Endothelial cell of umbilical vein (primary cell): ENCODE measurements at regions not wholly inside any gene's neighbourhood (a gene's known extent, or its start where the extent isn't known, plus 50 kb on each side); places are given as distances from the start of the nearest gene placed in this dataset.

ENCODE experiments used
- BruUV-seq: library from RNA; stranded (reverse); fragments of 400-500 nt; replicated peaks from 2 replicates; lab custom pipeline; 2021; lab: Mats Ljungman, UMichigan
- CTCF ChIA-PET: fragments of 300-600, 350-600 bp; sonication (Branson Sonifier 250); formaldehyde crosslinking; loops from one replicate; lab custom pipeline; 2021; ENCODE audit warnings: antibody characterized with exemption, inconsistent platforms; lab: Charles Lee
- POLR2A ChIA-PET: fragments of 300-600, 350-600 bp; sonication (Branson Sonifier 250); formaldehyde crosslinking; loops from one replicate; lab custom pipeline; 2021; ENCODE audit warnings: antibody characterized with exemption, inconsistent platforms; lab: Charles Lee
- DNase-seq: peaks from one replicate; pipeline ENCODE4 v3.0.0-alpha.2; 2011; ENCODE audit warnings: low read depth, low spot score
- FAIRE-seq: peaks from 2 replicates; lab custom pipeline; 2011; peaks lifted over from hg19 to GRCh38; lab: Jason Lieb, UNC
- H2AFZ ChIP-seq: 2 replicates; pipeline ENCODE4 v1.6.0; 2012; ENCODE audit warnings: low read depth, low read length, control low read depth, inconsistent platforms
- H3K27ac ChIP-seq: 2 replicates; pipeline ENCODE4 v1.5.1; 2011; ENCODE audit warnings: low read depth, mild to moderate bottlenecking, control low read depth, low read length, moderate library complexity; ENCODE audit not compliant: insufficient read depth
- H3K27me3 ChIP-seq, 2 experiments: 2 replicates each; pipeline versions ENCODE4 v1.6.0 to v1.6.1; 2011; ENCODE audit warnings: low read length in 2 of 2, mixed read lengths in 1 of 2; ENCODE audit not compliant: control insufficient read depth in 2 of 2, insufficient read depth in 2 of 2
- H3K36me3 ChIP-seq, 2 experiments: 2 replicates in 1 of 2; 3 replicates in 1 of 2; pipeline ENCODE4 v1.5.1; 2011; ENCODE audit warnings: low read length in 2 of 2, mild to moderate bottlenecking in 1 of 2, moderate library complexity in 1 of 2; ENCODE audit not compliant: control insufficient read depth in 2 of 2, insufficient read depth in 2 of 2; ENCODE audit errors: extremely low read depth in 1 of 2
- H3K4me1 ChIP-seq: 3 replicates; pipeline ENCODE4 v1.5.1; 2011; ENCODE audit warnings: mild to moderate bottlenecking, low read length; ENCODE audit not compliant: control insufficient read depth, insufficient read depth; ENCODE audit errors: extremely low read depth
- H3K4me2 ChIP-seq: 2 replicates; pipeline ENCODE4 v1.6.1; 2011; ENCODE audit warnings: low read length, control low read depth, mixed read lengths; ENCODE audit not compliant: insufficient read depth
- H3K4me3 ChIP-seq, 3 experiments: fragments of 200-600 bp in 1 of 3; sonication (generic), shearing (Covaris generic) in 1 of 3; replicated peaks in 1 of 3; 2 replicates each; pipeline ENCODE4 v1.5.1; 2011 to 2016; ENCODE audit warnings: control low read depth in 3 of 3, low read length in 3 of 3, mild to moderate bottlenecking in 2 of 3, inconsistent platforms in 1 of 3, low read depth in 1 of 3, moderate library complexity in 1 of 3; ENCODE audit not compliant: insufficient read depth in 1 of 3
- H3K79me2 ChIP-seq: 2 replicates; pipeline ENCODE4 v1.6.0; 2012; ENCODE audit warnings: low read length, inconsistent platforms; ENCODE audit not compliant: control insufficient read depth, insufficient read depth
- H3K9ac ChIP-seq: replicated peaks from 2 replicates; pipeline ENCODE3; 2011; ENCODE audit warnings: low read length, control low read depth; ENCODE audit not compliant: insufficient read depth; ENCODE audit errors: extremely low read depth
- H3K9me1 ChIP-seq: replicated peaks from 3 replicates; pipeline ENCODE4 v1.6.0; 2011; ENCODE audit warnings: mild to moderate bottlenecking, low read length; ENCODE audit not compliant: control insufficient read depth, insufficient read depth; ENCODE audit errors: extremely low read depth
- H3K9me3 ChIP-seq: replicated peaks from 2 replicates; pipeline ENCODE4 v1.5.1; 2012; ENCODE audit warnings: low read length, inconsistent platforms; ENCODE audit not compliant: control insufficient read depth, insufficient read depth
- H4K20me1 ChIP-seq: replicated peaks from 2 replicates; pipeline ENCODE3; 2011; ENCODE audit warnings: mild to moderate bottlenecking, low read length; ENCODE audit not compliant: control insufficient read depth, insufficient read depth; ENCODE audit errors: extremely low read depth
- EZH2 ChIP-seq: IDR thresholded peaks from 2 replicates; pipeline ENCODE4 v1.6.1; 2012; ENCODE audit warnings: borderline replicate concordance, low read depth, mild to moderate bottlenecking, moderate library complexity, low read length, inconsistent platforms; ENCODE audit not compliant: severe bottlenecking
- FOS ChIP-seq: IDR thresholded peaks from 2 replicates; pipeline ENCODE4 v1.6.1; 2011; ENCODE audit warnings: mild to moderate bottlenecking, low read length, moderate library complexity, borderline replicate concordance; ENCODE audit not compliant: insufficient read depth
- GATA2 ChIP-seq: IDR thresholded peaks from 2 replicates; pipeline ENCODE4 v1.7.0; 2011; ENCODE audit warnings: low read depth, mild to moderate bottlenecking, moderate library complexity, mixed read lengths, low read length; ENCODE audit not compliant: insufficient read length, insufficient read depth
- JUN ChIP-seq: IDR thresholded peaks from 2 replicates; pipeline ENCODE4 v1.6.1; 2011; ENCODE audit warnings: borderline replicate concordance, low read depth; ENCODE audit not compliant: insufficient read length, insufficient read depth
- MYC ChIP-seq: IDR thresholded peaks from one replicate; pipeline ENCODE4 v1.6.1; 2011; ENCODE audit warnings: mild to moderate bottlenecking, low read depth, low read length
- POLR2A ChIP-seq: IDR thresholded peaks from 2 replicates; pipeline ENCODE4 v1.6.1; 2012; ENCODE audit warnings: low read depth, mild to moderate bottlenecking, control low read depth, low read length
- POLR2AphosphoS5 ChIP-seq: IDR thresholded peaks from 2 replicates; pipeline ENCODE4 v1.6.1; 2012; ENCODE audit warnings: low read depth, mild to moderate bottlenecking, control low read depth, low read length, moderate library complexity; ENCODE audit not compliant: insufficient read depth
- dilution Hi-C: fragments of 300-500 bp; cut with MboI; formaldehyde crosslinking; loops from one replicate; pipeline ENCODE4 v1.15.0; 2019; ENCODE audit warnings: low sequenced_read_pairs; ENCODE audit not compliant: extremely low pct_ligation_motif_present
- intact Hi-C: fragments of 100-400 bp; cut with micrococcal nuclease; formaldehyde crosslinking; loops from one replicate; pipeline ENCODE4 v1.10.0; 2022
- TF ChIP-seq, protein P1 (sequence below), 2 donors: IDR thresholded peaks; 1 replicate in 1 of 2; 2 replicates in 1 of 2; pipeline ENCODE4 v1.5.1; 2011; ENCODE audit warnings: low read length in 2 of 2, mild to moderate bottlenecking in 2 of 2, moderate library complexity in 2 of 2, control low read depth in 1 of 2, inconsistent platforms in 1 of 2, low read depth in 1 of 2; ENCODE audit not compliant: insufficient read depth in 1 of 2; ENCODE audit errors: extremely low read depth in 1 of 2
- TF ChIP-seq, protein P2 (sequence below): IDR thresholded peaks from 2 replicates; pipeline ENCODE4 v1.6.1; 2011; ENCODE audit not compliant: insufficient read depth, insufficient read length

GRCh38 chr7:68267486-68267885, 1270.9 kb downstream of the TYW1 start:
- Histone ChIP-seq H3K9ac (no peak overlapping the region), H3K4me1 (no peaks in the 10 kb centered on the region), H3K27ac (no peak overlapping the region), H3K9me1 (no peaks in the 10 kb centered on the region), H3K27me3 (no peaks in the 10 kb centered on the region), H3K79me2 (no peaks in the 10 kb centered on the region), H3K36me3 (no peaks in the 10 kb centered on the region), H2AFZ (no peak overlapping the region), H3K9me3 (peaks cover 10% of the 10 kb centered on the region), H4K20me1 (no peaks in the 10 kb centered on the region), H3K4me2 (no peak overlapping the region), H3K4me3 (no peak overlapping the region)
- intact Hi-C loops, result no loop called here
- TF ChIP-seq, protein P1, sequence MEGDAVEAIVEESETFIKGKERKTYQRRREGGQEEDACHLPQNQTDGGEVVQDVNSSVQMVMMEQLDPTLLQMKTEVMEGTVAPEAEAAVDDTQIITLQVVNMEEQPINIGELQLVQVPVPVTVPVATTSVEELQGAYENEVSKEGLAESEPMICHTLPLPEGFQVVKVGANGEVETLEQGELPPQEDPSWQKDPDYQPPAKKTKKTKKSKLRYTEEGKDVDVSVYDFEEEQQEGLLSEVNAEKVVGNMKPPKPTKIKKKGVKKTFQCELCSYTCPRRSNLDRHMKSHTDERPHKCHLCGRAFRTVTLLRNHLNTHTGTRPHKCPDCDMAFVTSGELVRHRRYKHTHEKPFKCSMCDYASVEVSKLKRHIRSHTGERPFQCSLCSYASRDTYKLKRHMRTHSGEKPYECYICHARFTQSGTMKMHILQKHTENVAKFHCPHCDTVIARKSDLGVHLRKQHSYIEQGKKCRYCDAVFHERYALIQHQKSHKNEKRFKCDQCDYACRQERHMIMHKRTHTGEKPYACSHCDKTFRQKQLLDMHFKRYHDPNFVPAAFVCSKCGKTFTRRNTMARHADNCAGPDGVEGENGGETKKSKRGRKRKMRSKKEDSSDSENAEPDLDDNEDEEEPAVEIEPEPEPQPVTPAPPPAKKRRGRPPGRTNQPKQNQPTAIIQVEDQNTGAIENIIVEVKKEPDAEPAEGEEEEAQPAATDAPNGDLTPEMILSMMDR (IDR thresholded peaks at IDR 0.05; ENCODE audit: extremely low read depth in 1 of 2, insufficient read depth in 1 of 2, low read depth in 1 of 2, low read length in 2 of 2), result no peak
- TF ChIP-seq GATA2, result no peak
- TF ChIP-seq, protein P2, sequence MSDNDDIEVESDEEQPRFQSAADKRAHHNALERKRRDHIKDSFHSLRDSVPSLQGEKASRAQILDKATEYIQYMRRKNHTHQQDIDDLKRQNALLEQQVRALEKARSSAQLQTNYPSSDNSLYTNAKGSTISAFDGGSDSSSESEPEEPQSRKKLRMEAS, result no peak
- TF ChIP-seq MYC, result no peak
- no peak for TF ChIP-seq FOS
- no peak for TF ChIP-seq POLR2A
- no peak for TF ChIP-seq JUN
- TF ChIP-seq EZH2, result no peak
- TF ChIP-seq POLR2AphosphoS5, result no peak
- POLR2A ChIA-PET, result no interaction called here
- DNase-seq (no peak), FAIRE-seq (no peak)
- BruUV-seq, result no TSS peak
- dilution Hi-C loops, result no loop called here
- CTCF ChIA-PET, result no interaction called here
